HUES64 (cell line): ENCODE measurements at regions not wholly inside any gene's neighbourhood (a gene's known extent, or its start where the extent isn't known, plus 50 kb on each side); places are given as distances from the start of the nearest gene placed in this dataset.
"Not testable (repeated sequence)": the region's sequence is repeated elsewhere in the genome, so short reads cannot be mapped to it uniquely, and the experiment has no call there.

Source experiments
- H3K27ac ChIP-seq: 2 replicates; pipeline ENCODE4 v1.7.0; 2013; ENCODE audit warnings: low read depth, low read length, inconsistent platforms
- H3K27me3 ChIP-seq: 2 replicates; pipeline ENCODE4 v1.6.1; 2013; ENCODE audit warnings: mild to moderate bottlenecking, low read length; ENCODE audit not compliant: insufficient read depth
- H3K36me3 ChIP-seq: 2 replicates; pipeline ENCODE4 v1.6.1; 2013; ENCODE audit warnings: mild to moderate bottlenecking, low read length; ENCODE audit not compliant: insufficient read depth
- H3K4me1 ChIP-seq: 2 replicates; pipeline ENCODE4 v1.6.1; 2013; ENCODE audit warnings: mild to moderate bottlenecking, low read length, moderate library complexity; ENCODE audit not compliant: insufficient read depth
- H3K4me3 ChIP-seq: 2 replicates; pipeline ENCODE4 v1.5.1; 2013; ENCODE audit warnings: mild to moderate bottlenecking, low read length, moderate library complexity
- H3K9ac ChIP-seq: 2 replicates; pipeline ENCODE4 v1.6.1; 2013; ENCODE audit warnings: mild to moderate bottlenecking, low read depth, low read length
- H3K9me3 ChIP-seq: 2 replicates; pipeline ENCODE4 v1.6.1; 2013; ENCODE audit warnings: low read depth, low read length; ENCODE audit not compliant: insufficient read depth
- WGBS: fragments of 150-250, 120-280 bp; methylation state at CpG from one replicate; pipeline ENCODE4 v1.1.7; 2013; ENCODE audit warnings: missing lambda C conversion rate; 5-methylcytosine and 5-hydroxymethylcytosine counted together

GRCh38 chr11:57047610-57048009, 58.9 kb downstream of the OR5AK2 start:
- H3K9me3 ChIP-seq: peaks cover 8% of the 10 kb centered on the region; the same call in 1 of the 2 replicates
- no peak overlapping the region for H3K4me3 ChIP-seq
- no peaks in the 10 kb centered on the region for H3K36me3 ChIP-seq
- no peak overlapping the region for H3K9ac ChIP-seq
- H3K27ac ChIP-seq: no peak overlapping the region
- no peaks in the 10 kb centered on the region for H3K27me3 ChIP-seq
- H3K4me1 ChIP-seq: no peaks in the 10 kb centered on the region

- Histone ChIP-seq H3K9me3 (no peaks in the 10 kb centered on the region), H3K36me3 (no peaks in the 10 kb centered on the region), H3K9ac (no peak overlapping the region), H3K27me3 (no peaks in the 10 kb centered on the region), H3K4me1 (no peaks in the 10 kb centered on the region), H3K27ac (no peak overlapping the region), H3K4me3 (no peak overlapping the region)
- 88% methylated on average over 4 of the region's 4 CpGs for WGBS
These were observed 61.0 kb downstream of the OR5AK2 start for GRCh38 chr11:57049749-57050148.

- Histone ChIP-seq H3K9ac (no peak overlapping the region), H3K36me3 (no peaks in the 10 kb centered on the region), H3K27me3 (no peaks in the 10 kb centered on the region), H3K27ac (no peak overlapping the region), H3K4me3 (no peak overlapping the region), H3K9me3 (no peaks in the 10 kb centered on the region), H3K4me1 (no peaks in the 10 kb centered on the region)
These were observed 66.1 kb downstream of the OR5AK2 start for GRCh38 chr11:57054817-57055216.

DNA sequence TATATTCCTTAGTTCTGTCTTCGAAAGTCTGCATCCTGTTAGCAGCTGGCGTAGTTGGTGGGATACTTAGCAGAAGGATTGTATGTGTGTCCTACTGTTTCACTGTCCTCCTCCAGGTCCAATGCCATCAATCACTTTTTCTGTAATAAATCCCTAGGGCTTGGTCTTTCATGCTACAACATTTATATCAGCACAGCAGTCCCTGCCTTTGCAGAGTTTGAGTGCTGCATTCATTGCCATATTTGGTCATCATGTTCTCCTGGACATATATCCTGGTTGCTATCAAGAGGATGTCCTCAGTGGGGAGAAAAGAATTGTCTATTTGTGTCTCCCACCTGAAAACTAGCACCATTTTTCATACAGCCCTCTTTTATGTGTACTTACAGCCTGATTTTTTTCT, 67.0 kb downstream of the OR5AK2 start:
- no peaks in the 10 kb centered on the region for H3K9me3 ChIP-seq
- H3K4me3 ChIP-seq: no peak overlapping the region
- H3K4me1 ChIP-seq: no peaks in the 10 kb centered on the region
- no peak overlapping the region for H3K9ac ChIP-seq
- no peak overlapping the region for H3K27ac ChIP-seq
- H3K27me3 ChIP-seq: no peaks in the 10 kb centered on the region
- 92% methylated on average over 2 of the region's 2 CpGs for WGBS
- no peaks in the 10 kb centered on the region for H3K36me3 ChIP-seq

GRCh38 chr11:57056735-57057134, 68.0 kb downstream of the OR5AK2 start:
- Histone ChIP-seq H3K27me3 (no peaks in the 10 kb centered on the region), H3K4me3 (no peak overlapping the region), H3K27ac (no peak overlapping the region), H3K4me1 (no peaks in the 10 kb centered on the region), H3K9me3 (0 out of 2 replicates have a peak, but pooled peaks cover 3% of the 10 kb centered on the region), H3K9ac (no peak overlapping the region), H3K36me3 (no peaks in the 10 kb centered on the region)
- WGBS: 92% methylated on average over 3 of the region's 3 CpGs

- no peaks in the 10 kb centered on the region for H3K36me3 ChIP-seq
- H3K4me3 ChIP-seq: no peak overlapping the region
- H3K9me3 ChIP-seq: peaks cover 7% of the 10 kb centered on the region; the same call in 1 of the 2 replicates
- H3K4me1 ChIP-seq: no peaks in the 10 kb centered on the region
- no peak overlapping the region for H3K27ac ChIP-seq
- H3K27me3 ChIP-seq: no peaks in the 10 kb centered on the region
- no peak overlapping the region for H3K9ac ChIP-seq
These were observed 68.8 kb downstream of the OR5AK2 start for GRCh38 chr11:57057561-57057960.

DNA sequence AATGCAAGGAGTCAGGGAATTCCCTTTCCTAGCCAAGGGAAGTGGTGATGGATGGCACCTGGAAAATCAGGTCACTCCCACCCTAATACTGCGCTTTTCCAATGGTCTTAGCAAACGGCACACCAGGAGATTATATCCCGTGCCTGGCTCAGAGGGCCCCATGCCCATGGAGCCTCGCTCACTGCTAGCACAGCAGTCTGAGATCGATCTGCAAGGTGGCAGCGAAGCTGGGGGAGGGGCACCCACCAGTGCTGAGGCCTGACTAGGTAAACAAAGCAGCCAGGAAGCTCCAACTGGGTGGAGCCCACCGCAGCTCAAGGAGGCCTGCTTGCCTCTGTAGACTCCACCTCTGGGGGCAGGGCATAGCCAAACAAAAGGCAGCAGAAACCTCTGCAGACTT, 74.2 kb downstream of the OR5AK2 start:
- H3K4me3 ChIP-seq, H3K4me1 ChIP-seq, H3K27ac ChIP-seq, H3K9ac ChIP-seq, H3K36me3 ChIP-seq, H3K27me3 ChIP-seq: not testable (repeated sequence)
- H3K9me3 ChIP-seq: peaks cover 15% of the 10 kb centered on the region; the same call in 1 of the 2 replicates
- WGBS: 93% methylated on average over 7 of the region's 7 CpGs

DNA sequence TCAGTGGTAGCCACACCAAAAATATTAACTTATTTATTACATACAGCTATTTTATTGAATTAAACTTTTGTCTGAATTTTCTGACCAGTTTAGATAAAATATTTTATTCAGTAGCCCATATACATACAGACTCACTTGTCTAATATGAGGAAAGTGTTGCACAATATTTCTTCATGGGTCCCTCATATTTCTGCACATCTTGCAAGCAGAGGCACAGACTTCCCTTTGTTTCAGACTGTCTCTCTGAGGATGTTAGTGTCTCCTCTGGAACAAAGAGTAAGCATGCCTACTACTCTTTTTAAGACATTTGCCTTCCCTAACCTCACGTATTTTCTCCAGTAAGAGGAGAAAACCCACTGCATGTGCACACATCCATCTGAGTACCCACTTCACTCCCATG, 81.2 kb downstream of the OR5AK2 start:
- H3K27ac ChIP-seq: no peak overlapping the region
- 71% methylated on average over 1 of the region's 1 CpG for WGBS

DNA sequence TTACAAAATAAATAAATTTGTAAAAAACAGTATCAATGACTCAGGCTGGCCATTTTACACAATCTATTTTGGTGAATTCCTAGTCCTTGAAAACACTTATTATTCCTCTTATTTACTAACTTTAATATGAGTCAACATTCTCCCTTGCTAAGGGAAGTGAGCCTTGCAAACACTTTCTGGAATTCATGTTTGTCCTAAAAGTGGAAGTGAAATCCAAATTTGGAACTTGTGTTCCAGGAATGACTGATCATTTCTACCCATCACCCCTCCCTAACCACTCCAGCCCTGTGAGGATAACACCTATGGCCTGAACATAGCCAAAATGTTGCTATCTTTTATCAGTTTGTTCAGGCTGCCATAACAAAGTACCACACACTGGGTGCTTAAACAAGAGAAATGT, 83.1 kb downstream of the OR5AK2 start:
- H3K9ac ChIP-seq: no peak overlapping the region
- no peaks in the 10 kb centered on the region for H3K27me3 ChIP-seq
- no peak overlapping the region for H3K4me3 ChIP-seq
- no peaks in the 10 kb centered on the region for H3K9me3 ChIP-seq
- H3K27ac ChIP-seq: no peak overlapping the region
- no peaks in the 10 kb centered on the region for H3K36me3 ChIP-seq
- H3K4me1 ChIP-seq: no peaks in the 10 kb centered on the region

More for the DNA sequence above, 81.2 kb downstream of the OR5AK2 start:
- H3K27me3 ChIP-seq: no peaks in the 10 kb centered on the region
- H3K9ac ChIP-seq: no peak overlapping the region
- H3K36me3 ChIP-seq: no peaks in the 10 kb centered on the region
- H3K4me3 ChIP-seq: no peak overlapping the region
- H3K9me3 ChIP-seq: no peaks in the 10 kb centered on the region
- no peaks in the 10 kb centered on the region for H3K4me1 ChIP-seq

- H3K27me3 ChIP-seq: no peaks in the 10 kb centered on the region
- no peak overlapping the region for H3K27ac ChIP-seq
- H3K9me3 ChIP-seq: no peaks in the 10 kb centered on the region
- no peak overlapping the region for H3K9ac ChIP-seq
- H3K4me3 ChIP-seq: no peak overlapping the region
- H3K36me3 ChIP-seq: no peaks in the 10 kb centered on the region
- H3K4me1 ChIP-seq: no peaks in the 10 kb centered on the region
These were observed 83.9 kb downstream of the OR5AK2 start for GRCh38 chr11:57072640-57073039.

DNA sequence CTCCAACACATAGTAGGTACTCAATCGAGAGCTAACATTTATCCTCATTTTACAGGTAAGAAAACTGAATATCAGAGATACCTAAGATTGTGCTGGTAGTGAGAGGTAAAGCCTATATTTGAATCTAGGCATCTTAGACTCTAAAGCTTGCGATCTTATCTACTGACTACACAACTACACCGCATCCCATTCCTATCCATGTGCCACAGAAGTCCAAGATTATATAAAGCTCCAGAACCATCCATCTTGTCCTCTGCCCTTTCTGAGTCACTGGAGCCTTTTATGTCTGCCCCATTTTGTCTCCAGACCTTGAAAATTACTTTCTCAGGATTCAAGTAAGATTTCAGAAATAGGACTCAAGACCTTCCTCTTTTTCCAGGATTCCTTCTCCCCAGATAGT, 84.4 kb downstream of the OR5AK2 start:
- Histone ChIP-seq H3K27ac (no peak overlapping the region), H3K9me3 (no peaks in the 10 kb centered on the region), H3K4me3 (no peak overlapping the region), H3K9ac (no peak overlapping the region), H3K4me1 (no peaks in the 10 kb centered on the region), H3K27me3 (no peaks in the 10 kb centered on the region), H3K36me3 (no peaks in the 10 kb centered on the region)
- WGBS: 94% methylated on average over 2 of the region's 3 CpGs

- WGBS: 36% methylated on average over 1 of the region's 1 CpG
- no peak overlapping the region for H3K9ac ChIP-seq
- H3K27ac ChIP-seq: no peak overlapping the region
- no peaks in the 10 kb centered on the region for H3K36me3 ChIP-seq
- no peaks in the 10 kb centered on the region for H3K9me3 ChIP-seq
- H3K27me3 ChIP-seq: no peaks in the 10 kb centered on the region
- no peak overlapping the region for H3K4me3 ChIP-seq
- no peaks in the 10 kb centered on the region for H3K4me1 ChIP-seq
These were observed 92.6 kb downstream of the OR5AK2 start for GRCh38 chr11:57081356-57081755.
